ENCODE measurements at regions not wholly inside any gene's neighbourhood (a gene's known extent, or its start where the extent isn't known, plus 50 kb on each side); places are given as distances from the start of the nearest gene placed in this dataset.
"Not testable (repeated sequence)": the region's sequence is repeated elsewhere in the genome, so short reads cannot be mapped to it uniquely, and the experiment has no call there.

- POLR2A ChIA-PET; H3K9me3 ChIP-seq (ENCODE audit: control extremely low read depth in 1 of 5, control insufficient read depth in 4 of 5, insufficient read depth in 2 of 5, low read depth in 1 of 5, low read length in 4 of 5); DNase-seq; CTCF ChIA-PET; H3K27ac ChIP-seq (ENCODE audit: insufficient read depth in 1 of 2, low read depth in 1 of 2, low read length in 2 of 2, poor library complexity in 1 of 2, severe bottlenecking in 2 of 2); H3K4me1 ChIP-seq (ENCODE audit: control extremely low read depth in 1 of 4, control insufficient read depth in 4 of 4, insufficient read depth in 4 of 4, low read length in 3 of 4); H3K36me3 ChIP-seq (ENCODE audit: control insufficient read depth in 4 of 4, insufficient read depth in 4 of 4, low read length in 3 of 4); H3K27me3 ChIP-seq (replicated peaks in 2 of 5; ENCODE audit: control insufficient read depth in 4 of 5, insufficient read depth in 5 of 5, low read length in 4 of 5): not testable (repeated sequence)
- peak overlapping the region in 1 of 7 experiments; percentile 56 for H3K4me3 ChIP-seq (ENCODE audit: control insufficient read depth in 1 of 7, extremely low read depth in 1 of 7, insufficient read depth in 4 of 7, low read depth in 2 of 7, low read length in 6 of 7)
- no CpG with 5 or more reads among the region's 55 CpGs for WGBS (ENCODE audit: insufficient coverage)
Measured at GRCh38 chr15:84421513-84422181, 179.2 kb upstream of the ZSCAN2 start.

GRCh38 chr15:84425327-84425726, 175.5 kb upstream of the ZSCAN2 start:
- H3K4me3 ChIP-seq (ENCODE audit: control insufficient read depth in 1 of 7, extremely low read depth in 1 of 7, insufficient read depth in 4 of 7, low read depth in 2 of 7, low read length in 6 of 7); H3K27me3 ChIP-seq (replicated peaks in 2 of 5; ENCODE audit: control insufficient read depth in 4 of 5, insufficient read depth in 5 of 5, low read length in 4 of 5); H3K9me3 ChIP-seq (ENCODE audit: control extremely low read depth in 1 of 5, control insufficient read depth in 4 of 5, insufficient read depth in 2 of 5, low read depth in 1 of 5, low read length in 4 of 5); DNase-seq; H3K36me3 ChIP-seq (ENCODE audit: control insufficient read depth in 4 of 4, insufficient read depth in 4 of 4, low read length in 3 of 4); H3K4me1 ChIP-seq (ENCODE audit: control extremely low read depth in 1 of 4, control insufficient read depth in 4 of 4, insufficient read depth in 4 of 4, low read length in 3 of 4); H3K27ac ChIP-seq (ENCODE audit: insufficient read depth in 1 of 2, low read depth in 1 of 2, low read length in 2 of 2, poor library complexity in 1 of 2, severe bottlenecking in 2 of 2); POLR2A ChIA-PET; CTCF ChIA-PET: not testable (repeated sequence)
- no CpG with 5 or more reads among the region's 7 CpGs for WGBS (ENCODE audit: insufficient coverage)

GRCh38 chr15:84473305-84473877, 127.4 kb upstream of the ZSCAN2 start:
- H3K9me3 ChIP-seq (ENCODE audit: control extremely low read depth in 1 of 5, control insufficient read depth in 4 of 5, insufficient read depth in 2 of 5, low read depth in 1 of 5, low read length in 4 of 5); DNase-seq; H3K4me1 ChIP-seq (ENCODE audit: control extremely low read depth in 1 of 4, control insufficient read depth in 4 of 4, insufficient read depth in 4 of 4, low read length in 3 of 4); POLR2A ChIA-PET; H3K4me3 ChIP-seq (ENCODE audit: control insufficient read depth in 1 of 7, extremely low read depth in 1 of 7, insufficient read depth in 4 of 7, low read depth in 2 of 7, low read length in 6 of 7); H3K36me3 ChIP-seq (ENCODE audit: control insufficient read depth in 4 of 4, insufficient read depth in 4 of 4, low read length in 3 of 4); H3K27ac ChIP-seq (ENCODE audit: insufficient read depth in 1 of 2, low read depth in 1 of 2, low read length in 2 of 2, poor library complexity in 1 of 2, severe bottlenecking in 2 of 2); H3K27me3 ChIP-seq (replicated peaks in 2 of 5; ENCODE audit: control insufficient read depth in 4 of 5, insufficient read depth in 5 of 5, low read length in 4 of 5); CTCF ChIA-PET: not testable (repeated sequence)
- WGBS (ENCODE audit: insufficient coverage) = no CpG with 5 or more reads among the region's 26 CpGs

- H3K4me3 ChIP-seq (ENCODE audit: control insufficient read depth in 1 of 7, extremely low read depth in 1 of 7, insufficient read depth in 4 of 7, low read depth in 2 of 7, low read length in 6 of 7); H3K9me3 ChIP-seq (ENCODE audit: control extremely low read depth in 1 of 5, control insufficient read depth in 4 of 5, insufficient read depth in 2 of 5, low read depth in 1 of 5, low read length in 4 of 5); DNase-seq; H3K27me3 ChIP-seq (replicated peaks in 2 of 5; ENCODE audit: control insufficient read depth in 4 of 5, insufficient read depth in 5 of 5, low read length in 4 of 5); H3K4me1 ChIP-seq (ENCODE audit: control extremely low read depth in 1 of 4, control insufficient read depth in 4 of 4, insufficient read depth in 4 of 4, low read length in 3 of 4); H3K36me3 ChIP-seq (ENCODE audit: control insufficient read depth in 4 of 4, insufficient read depth in 4 of 4, low read length in 3 of 4); CTCF ChIA-PET; H3K27ac ChIP-seq (ENCODE audit: insufficient read depth in 1 of 2, low read depth in 1 of 2, low read length in 2 of 2, poor library complexity in 1 of 2, severe bottlenecking in 2 of 2); POLR2A ChIA-PET: not testable (repeated sequence)
- WGBS (ENCODE audit: insufficient coverage) = no CpG with 5 or more reads among the region's 14 CpGs
Measured at GRCh38 chr15:84476364-84477033, 124.3 kb upstream of the ZSCAN2 start.

- POLR2A ChIA-PET; DNase-seq; CTCF ChIA-PET; H3K9me3 ChIP-seq (ENCODE audit: control extremely low read depth in 1 of 5, control insufficient read depth in 4 of 5, insufficient read depth in 2 of 5, low read depth in 1 of 5, low read length in 4 of 5); H3K4me1 ChIP-seq (ENCODE audit: control extremely low read depth in 1 of 4, control insufficient read depth in 4 of 4, insufficient read depth in 4 of 4, low read length in 3 of 4); H3K4me3 ChIP-seq (ENCODE audit: control insufficient read depth in 1 of 7, extremely low read depth in 1 of 7, insufficient read depth in 4 of 7, low read depth in 2 of 7, low read length in 6 of 7); H3K27ac ChIP-seq (ENCODE audit: insufficient read depth in 1 of 2, low read depth in 1 of 2, low read length in 2 of 2, poor library complexity in 1 of 2, severe bottlenecking in 2 of 2); H3K27me3 ChIP-seq (replicated peaks in 2 of 5; ENCODE audit: control insufficient read depth in 4 of 5, insufficient read depth in 5 of 5, low read length in 4 of 5); H3K36me3 ChIP-seq (ENCODE audit: control insufficient read depth in 4 of 4, insufficient read depth in 4 of 4, low read length in 3 of 4): not testable (repeated sequence)
- WGBS (ENCODE audit: insufficient coverage) = no CpG with 5 or more reads among the region's 8 CpGs
Measured at GRCh38 chr15:84477550-84477949, 123.3 kb upstream of the ZSCAN2 start.

- CTCF ChIA-PET; H3K27me3 ChIP-seq (replicated peaks in 2 of 5; ENCODE audit: control insufficient read depth in 4 of 5, insufficient read depth in 5 of 5, low read length in 4 of 5); DNase-seq; POLR2A ChIA-PET; H3K4me3 ChIP-seq (ENCODE audit: control insufficient read depth in 1 of 7, extremely low read depth in 1 of 7, insufficient read depth in 4 of 7, low read depth in 2 of 7, low read length in 6 of 7); H3K36me3 ChIP-seq (ENCODE audit: control insufficient read depth in 4 of 4, insufficient read depth in 4 of 4, low read length in 3 of 4); H3K27ac ChIP-seq (ENCODE audit: insufficient read depth in 1 of 2, low read depth in 1 of 2, low read length in 2 of 2, poor library complexity in 1 of 2, severe bottlenecking in 2 of 2); H3K9me3 ChIP-seq (ENCODE audit: control extremely low read depth in 1 of 5, control insufficient read depth in 4 of 5, insufficient read depth in 2 of 5, low read depth in 1 of 5, low read length in 4 of 5); H3K4me1 ChIP-seq (ENCODE audit: control extremely low read depth in 1 of 4, control insufficient read depth in 4 of 4, insufficient read depth in 4 of 4, low read length in 3 of 4): not testable (repeated sequence)
- no CpG with 5 or more reads among the region's 7 CpGs for WGBS (ENCODE audit: insufficient coverage)
Measured at GRCh38 chr15:84480174-84480681, 120.6 kb upstream of the ZSCAN2 start.

- H3K4me3 ChIP-seq (ENCODE audit: control insufficient read depth in 1 of 7, extremely low read depth in 1 of 7, insufficient read depth in 4 of 7, low read depth in 2 of 7, low read length in 6 of 7); H3K27me3 ChIP-seq (replicated peaks in 2 of 5; ENCODE audit: control insufficient read depth in 4 of 5, insufficient read depth in 5 of 5, low read length in 4 of 5); POLR2A ChIA-PET; DNase-seq; H3K4me1 ChIP-seq (ENCODE audit: control extremely low read depth in 1 of 4, control insufficient read depth in 4 of 4, insufficient read depth in 4 of 4, low read length in 3 of 4); H3K9me3 ChIP-seq (ENCODE audit: control extremely low read depth in 1 of 5, control insufficient read depth in 4 of 5, insufficient read depth in 2 of 5, low read depth in 1 of 5, low read length in 4 of 5); H3K27ac ChIP-seq (ENCODE audit: insufficient read depth in 1 of 2, low read depth in 1 of 2, low read length in 2 of 2, poor library complexity in 1 of 2, severe bottlenecking in 2 of 2); CTCF ChIA-PET; H3K36me3 ChIP-seq (ENCODE audit: control insufficient read depth in 4 of 4, insufficient read depth in 4 of 4, low read length in 3 of 4): not testable (repeated sequence)
- no CpG with 5 or more reads among the region's 9 CpGs for WGBS (ENCODE audit: insufficient coverage)
Measured at GRCh38 chr15:84483859-84484258, 117.0 kb upstream of the ZSCAN2 start.

All from common myeloid progenitor, CD34-positive (primary cell).